Naive B cell (primary cell): ENCODE measurements at regions not wholly inside any gene's neighbourhood (a gene's known extent, or its start where the extent isn't known, plus 50 kb on each side); places are given as distances from the start of the nearest gene placed in this dataset.
A peak's percentile ranks its signal among the peaks of the same experiment; 100 is the strongest.

Source experiments
- ATAC-seq, 2 donors: fragments of 150-1000 bp; cut with Tn5 transposase; 2 replicates each; pipeline ENCODE4 v1.10.0; 2021; ENCODE audit warnings: low read depth in 2 of 2, mild to moderate bottlenecking in 2 of 2, moderate library complexity in 2 of 2
- DNase-seq: peaks from one replicate; pipeline ENCODE4 v3.0.0; 2022
- H3K27ac Mint-ChIP-seq, 6 donors: one replicate each; pipeline ENCODE4 v1.8.0; 2020 to 2022; ENCODE audit warnings: mild to moderate bottlenecking in 6 of 6, mixed read lengths in 6 of 6, moderate library complexity in 5 of 6, inconsistent platforms in 2 of 6
- H3K27me3 Mint-ChIP-seq, 3 donors: one replicate each; pipeline ENCODE4 v1.8.0; 2021 to 2022; ENCODE audit warnings: mixed read lengths in 3 of 3, mild to moderate bottlenecking in 1 of 3
- H3K36me3 Mint-ChIP-seq, 2 donors: one replicate each; pipeline ENCODE4 v1.8.0; 2020 to 2022; ENCODE audit warnings: mixed read lengths in 2 of 2, inconsistent platforms in 1 of 2, mild to moderate bottlenecking in 1 of 2
- H3K4me1 Mint-ChIP-seq, 3 donors: one replicate each; pipeline ENCODE4 v1.8.0; 2020 to 2022; ENCODE audit warnings: mixed read lengths in 3 of 3, inconsistent platforms in 1 of 3, mild to moderate bottlenecking in 1 of 3, moderate library complexity in 1 of 3
- H3K4me3 Mint-ChIP-seq, 8 donors: one replicate each; pipeline ENCODE4 v1.8.0; 2020 to 2022; ENCODE audit warnings: mild to moderate bottlenecking in 8 of 8, mixed read lengths in 8 of 8, moderate library complexity in 8 of 8, inconsistent platforms in 2 of 8
- H3K9me3 Mint-ChIP-seq, 7 donors: one replicate each; pipeline ENCODE4 v1.8.0; 2020 to 2022; ENCODE audit warnings: mixed read lengths in 7 of 7, mild to moderate bottlenecking in 5 of 7, inconsistent platforms in 2 of 7, moderate library complexity in 1 of 7

- H3K27ac Mint-ChIP-seq, result no peak overlapping the region
- H3K27me3 Mint-ChIP-seq, result no peaks in the 10 kb centered on the region
- no peaks in the 10 kb centered on the region for H3K9me3 Mint-ChIP-seq
- H3K4me3 Mint-ChIP-seq, result no peak overlapping the region
- ATAC-seq (no peak), DNase-seq (no peak)
- H3K4me1 Mint-ChIP-seq, result peaks cover 0 to 4% (median 4%) of the 10 kb centered on the region in 3 donors
- no peaks in the 10 kb centered on the region for H3K36me3 Mint-ChIP-seq
Measured at GRCh38 chr1:198893763-198894444, 255.1 kb downstream of the PTPRC start.

- Mint-ChIP-seq H3K4me1 (peaks cover 4 to 16% (median 8%) of the 10 kb centered on the region in 3 donors), H3K9me3 (no peaks in the 10 kb centered on the region), H3K4me3 (no peak overlapping the region), H3K27ac (no peak overlapping the region), H3K36me3 (no peaks in the 10 kb centered on the region), H3K27me3 (no peaks in the 10 kb centered on the region)
- ATAC-seq (no peak), DNase-seq (no peak)
Measured at GRCh38 chr1:198901266-198901665, 262.4 kb downstream of the PTPRC start.

GRCh38 chr1:198902655-198903054 is 263.8 kb downstream of the PTPRC start:
- DNase-seq (no peak), ATAC-seq (no peak)
- H3K27me3 Mint-ChIP-seq, result no peaks in the 10 kb centered on the region
- H3K4me3 Mint-ChIP-seq, result no peak overlapping the region
- peaks cover 2 to 28% (median 16%) of the 10 kb centered on the region in 3 donors for H3K4me1 Mint-ChIP-seq
- H3K9me3 Mint-ChIP-seq, result no peaks in the 10 kb centered on the region
- H3K36me3 Mint-ChIP-seq, result peaks cover 0 to 3% of the 10 kb centered on the region in 2 donors
- H3K27ac Mint-ChIP-seq, result no peak overlapping the region

- no peaks in the 10 kb centered on the region for H3K27me3 Mint-ChIP-seq
- peak overlapping the region in 2 of 6 donors; percentile 15 to 46 for H3K27ac Mint-ChIP-seq
- ATAC-seq (no peak), DNase-seq (no peak)
- no peak overlapping the region for H3K4me3 Mint-ChIP-seq
- H3K36me3 Mint-ChIP-seq, result peaks cover 0 to 3% of the 10 kb centered on the region in 2 donors
- H3K4me1 Mint-ChIP-seq, result peaks cover 0 to 28% (median 16%) of the 10 kb centered on the region in 3 donors
- H3K9me3 Mint-ChIP-seq, result no peaks in the 10 kb centered on the region
Measured at GRCh38 chr1:198903203-198903602, 264.4 kb downstream of the PTPRC start.

GRCh38 chr1:198903621-198904020 is 264.8 kb downstream of the PTPRC start:
- ATAC-seq, result no peak

GRCh38 chr1:198904321-198904720 is 265.5 kb downstream of the PTPRC start:
- no peak for DNase-seq
- no peak overlapping the region for H3K27ac Mint-ChIP-seq
- H3K4me3 Mint-ChIP-seq, result no peak overlapping the region
- H3K36me3 Mint-ChIP-seq, result peaks cover 0 to 3% of the 10 kb centered on the region in 2 donors
- H3K27me3 Mint-ChIP-seq, result no peaks in the 10 kb centered on the region
- no peaks in the 10 kb centered on the region for H3K9me3 Mint-ChIP-seq
- H3K4me1 Mint-ChIP-seq, result peaks cover 0 to 28% (median 16%) of the 10 kb centered on the region in 3 donors
- no peak for ATAC-seq

More at GRCh38 chr1:198903621-198904020, 264.8 kb downstream of the PTPRC start:
- Mint-ChIP-seq H3K4me3 (peak overlapping the region in 1 of 8 donors; percentile 16), H3K27ac (peak overlapping the region in 2 of 6 donors; percentile 15 to 61), H3K4me1 (peaks cover 0 to 28% (median 16%) of the 10 kb centered on the region in 3 donors), H3K36me3 (peaks cover 0 to 3% of the 10 kb centered on the region in 2 donors), H3K27me3 (no peaks in the 10 kb centered on the region), H3K9me3 (no peaks in the 10 kb centered on the region)
- no peak for DNase-seq

GRCh38 chr1:198906739-198907422 is 268.0 kb downstream of the PTPRC start:
- Mint-ChIP-seq H3K27me3 (no peaks in the 10 kb centered on the region), H3K9me3 (peaks cover 0 to 4% (median 0%) of the 10 kb centered on the region in 7 donors), H3K4me3 (no peak overlapping the region), H3K4me1 (peaks cover 3 to 35% (median 25%) of the 10 kb centered on the region in 3 donors), H3K36me3 (peaks cover 6 to 11% of the 10 kb centered on the region in 2 donors), H3K27ac (peak overlapping the region in 2 of 6 donors; percentile 6 to 24)
- ATAC-seq (no peak), DNase-seq (no peak)

- Mint-ChIP-seq H3K9me3 (peaks cover 0 to 5% (median 0%) of the 10 kb centered on the region in 7 donors), H3K27ac (no peak overlapping the region), H3K4me1 (peaks cover 3 to 35% (median 27%) of the 10 kb centered on the region in 3 donors), H3K4me3 (no peak overlapping the region), H3K27me3 (no peaks in the 10 kb centered on the region), H3K36me3 (peaks cover 8 to 15% of the 10 kb centered on the region in 2 donors)
- ATAC-seq, result peak in 1 of 2 donors; percentile 43
- no peak for DNase-seq
Measured at GRCh38 chr1:198907423-198907746, 268.5 kb downstream of the PTPRC start.

GRCh38 chr1:198908995-198909394 is 270.2 kb downstream of the PTPRC start:
- peaks cover 0 to 5% (median 0%) of the 10 kb centered on the region in 7 donors for H3K9me3 Mint-ChIP-seq
- DNase-seq (no peak), ATAC-seq (no peak)
- H3K27me3 Mint-ChIP-seq, result no peaks in the 10 kb centered on the region
- H3K4me3 Mint-ChIP-seq, result no peak overlapping the region
- peaks cover 8 to 15% of the 10 kb centered on the region in 2 donors for H3K36me3 Mint-ChIP-seq
- H3K4me1 Mint-ChIP-seq, result peaks cover 6 to 29% (median 22%) of the 10 kb centered on the region in 3 donors
- no peak overlapping the region for H3K27ac Mint-ChIP-seq

- Mint-ChIP-seq H3K4me1 (peaks cover 6 to 24% (median 22%) of the 10 kb centered on the region in 3 donors), H3K4me3 (no peak overlapping the region), H3K36me3 (peaks cover 8 to 15% of the 10 kb centered on the region in 2 donors), H3K27me3 (no peaks in the 10 kb centered on the region), H3K9me3 (peaks cover 0 to 5% (median 0%) of the 10 kb centered on the region in 7 donors), H3K27ac (no peak overlapping the region)
- DNase-seq (no peak), ATAC-seq (no peak)
Measured at GRCh38 chr1:198909973-198910372, 271.1 kb downstream of the PTPRC start.

GRCh38 chr1:198910816-198911215 is 272.0 kb downstream of the PTPRC start:
- H3K9me3 Mint-ChIP-seq, result peaks cover 0 to 5% (median 0%) of the 10 kb centered on the region in 7 donors
- H3K4me3 Mint-ChIP-seq, result no peak overlapping the region
- peak overlapping the region in 2 of 6 donors; percentile 66 to 69 for H3K27ac Mint-ChIP-seq
- ATAC-seq (no peak), DNase-seq (no peak)
- H3K27me3 Mint-ChIP-seq, result no peaks in the 10 kb centered on the region
- H3K4me1 Mint-ChIP-seq, result peaks cover 8 to 28% (median 18%) of the 10 kb centered on the region in 3 donors
- peaks cover 8 to 15% of the 10 kb centered on the region in 2 donors for H3K36me3 Mint-ChIP-seq

- H3K9me3 Mint-ChIP-seq, result peaks cover 0 to 5% (median 0%) of the 10 kb centered on the region in 7 donors
- H3K27me3 Mint-ChIP-seq, result no peaks in the 10 kb centered on the region
- H3K4me1 Mint-ChIP-seq, result peaks cover 10 to 30% (median 20%) of the 10 kb centered on the region in 3 donors
- ATAC-seq, result no peak
- peaks cover 8 to 15% of the 10 kb centered on the region in 2 donors for H3K36me3 Mint-ChIP-seq
- DNase-seq, result no peak
- H3K4me3 Mint-ChIP-seq, result no peak overlapping the region
- no peak overlapping the region for H3K27ac Mint-ChIP-seq
Measured at GRCh38 chr1:198912046-198912445, 273.2 kb downstream of the PTPRC start.

GRCh38 chr1:198913667-198914066 is 274.8 kb downstream of the PTPRC start:
- DNase-seq, result no peak
- peaks cover 18 to 39% (median 24%) of the 10 kb centered on the region in 3 donors for H3K4me1 Mint-ChIP-seq
- H3K36me3 Mint-ChIP-seq, result peaks cover 8 to 11% of the 10 kb centered on the region in 2 donors
- no peak overlapping the region for H3K27ac Mint-ChIP-seq
- peaks cover 0 to 5% (median 0%) of the 10 kb centered on the region in 7 donors for H3K9me3 Mint-ChIP-seq
- H3K27me3 Mint-ChIP-seq, result no peaks in the 10 kb centered on the region
- H3K4me3 Mint-ChIP-seq, result no peak overlapping the region
- ATAC-seq, result no peak
